ENCODE measurements at regions not wholly inside any gene's neighbourhood (a gene's known extent, or its start where the extent isn't known, plus 50 kb on each side); places are given as distances from the start of the nearest gene placed in this dataset.

GRCh38 chr7:25966469-25966868, 185.5 kb upstream of the NFE2L3 start:
- Histone ChIP-seq H3K9me3 (no peaks in the 10 kb centered on the region), H3K4me1 (peaks cover 0 to 23% (median 11%) of the 10 kb centered on the region in 4 donors), H3K27me3 (no peaks in the 10 kb centered on the region), H3K27ac (no peak overlapping the region), H3K4me3 (no peak overlapping the region), H3K36me3 (no peaks in the 10 kb centered on the region)
- ATAC-seq (no peak), DNase-seq (no peak)
- TF ChIP-seq CTCF (IDR thresholded peaks at IDR 0.05): no peak
- TF ChIP-seq POLR2A (IDR thresholded peaks at IDR 0.05): no peak
- intact Hi-C loops (cut with DNase I): no loop called here

- ATAC-seq (no peak), DNase-seq (no peak)
- no peak for TF ChIP-seq POLR2A (IDR thresholded peaks at IDR 0.05)
- TF ChIP-seq CTCF (IDR thresholded peaks at IDR 0.05): no peak
- Histone ChIP-seq H3K27me3 (no peaks in the 10 kb centered on the region), H3K4me1 (peaks cover 0 to 23% (median 11%) of the 10 kb centered on the region in 4 donors), H3K36me3 (no peaks in the 10 kb centered on the region), H3K4me3 (no peak overlapping the region), H3K27ac (no peak overlapping the region), H3K9me3 (no peaks in the 10 kb centered on the region)
- intact Hi-C loops (cut with DNase I): no loop called here
- 42% methylated on average over 3 of the region's 4 CpGs for WGBS (ENCODE audit: insufficient coverage, low coverage, low lambda C conversion rate, missing lambda C conversion rate)
These were observed 184.5 kb upstream of the NFE2L3 start for GRCh38 chr7:25967278-25968204.

- no peak overlapping the region for H3K4me3 ChIP-seq
- H3K36me3 ChIP-seq: no peaks in the 10 kb centered on the region
- ATAC-seq (no peak), DNase-seq (no peak)
- WGBS (ENCODE audit: insufficient coverage, low coverage, low lambda C conversion rate, missing lambda C conversion rate): 73% methylated on average over 13 of the region's 24 CpGs
- H3K4me1 ChIP-seq: peaks cover 0 to 19% (median 8%) of the 10 kb centered on the region in 4 donors
- intact Hi-C loops (cut with DNase I): no loop called here
- H3K9me3 ChIP-seq: no peaks in the 10 kb centered on the region
- no peaks in the 10 kb centered on the region for H3K27me3 ChIP-seq
- H3K27ac ChIP-seq: no peak overlapping the region
- TF ChIP-seq POLR2A (IDR thresholded peaks at IDR 0.05): no peak
- no peak for TF ChIP-seq CTCF (IDR thresholded peaks at IDR 0.05)
These were observed 183.6 kb upstream of the NFE2L3 start for GRCh38 chr7:25968205-25968993.

- ATAC-seq (no peak), DNase-seq (no peak)
- Histone ChIP-seq H3K27me3 (no peaks in the 10 kb centered on the region), H3K27ac (no peak overlapping the region), H3K4me1 (peaks cover 0 to 2% (median under 1%) of the 10 kb centered on the region in 4 donors), H3K4me3 (no peak overlapping the region), H3K36me3 (no peaks in the 10 kb centered on the region), H3K9me3 (no peaks in the 10 kb centered on the region)
- TF ChIP-seq POLR2A (IDR thresholded peaks at IDR 0.05): no peak
- TF ChIP-seq CTCF (IDR thresholded peaks at IDR 0.05): no peak
- intact Hi-C loops (cut with DNase I): no loop called here
- 96% methylated on average over 4 of the region's 4 CpGs for WGBS (ENCODE audit: insufficient coverage, low coverage, low lambda C conversion rate, missing lambda C conversion rate)
These were observed 181.6 kb upstream of the NFE2L3 start for GRCh38 chr7:25970356-25970755.
